PC-9 (cell line): ENCODE measurements at regions not wholly inside any gene's neighbourhood (a gene's known extent, or its start where the extent isn't known, plus 50 kb on each side); places are given as distances from the start of the nearest gene placed in this dataset.
"Not testable (repeated sequence)": the region's sequence is repeated elsewhere in the genome, so short reads cannot be mapped to it uniquely, and the experiment has no call there.

Experiments
- BruUV-seq: library from RNA; stranded (reverse); fragments of 400-500 nt; replicated peaks from 2 replicates; lab custom pipeline; 2021; lab: Mats Ljungman, UMichigan
- CTCF ChIA-PET: fragments of 300-600 bp; sonication (Branson Sonifier 250); formaldehyde crosslinking; loops from one replicate; lab custom pipeline; 2022; ENCODE audit warnings: antibody characterized with exemption; lab: Charles Lee
- POLR2A ChIA-PET: fragments of 300-600 bp; sonication (Branson Sonifier 250); formaldehyde crosslinking; loops from one replicate; lab custom pipeline; 2022; ENCODE audit warnings: antibody characterized with exemption; ENCODE audit not compliant: unreplicated experiment; lab: Charles Lee
- DNase-seq, 2 experiments: peaks; one replicate each; pipeline versions ENCODE4 v3.0.0 to v3.0.0-alpha.2; 2015 to 2022; ENCODE audit warnings: mixed read lengths in 1 of 2
- H2AFZ ChIP-seq: fragments of 200-600 bp; sonication (generic); 2 replicates; pipeline ENCODE4 v1.8.1; 2017; ENCODE audit warnings: antibody characterized with exemption
- H3F3A ChIP-seq: fragments of 200-600 bp; sonication (generic); 2 replicates; pipeline ENCODE4 v1.8.1; 2017; ENCODE audit warnings: antibody characterized with exemption, mild to moderate bottlenecking, low read depth; ENCODE audit not compliant: insufficient read depth
- H3K27ac ChIP-seq: fragments of 200-600 bp; sonication (generic); 2 replicates; pipeline ENCODE4 v1.6.1; 2016; ENCODE audit warnings: mixed run types
- H3K27me3 ChIP-seq: fragments of 200-600 bp; sonication (generic); 2 replicates; pipeline ENCODE4 v1.6.1; 2016; ENCODE audit warnings: low read depth, mixed run types; ENCODE audit not compliant: insufficient read depth
- H3K36me3 ChIP-seq: fragments of 200-600 bp; sonication (generic); 2 replicates; pipeline ENCODE4 v1.6.1; 2016; ENCODE audit warnings: low read depth, mixed run types
- H3K4me1 ChIP-seq: fragments of 200-600 bp; sonication (generic); replicated peaks from 2 replicates; pipeline ENCODE4 v1.6.1; 2016; ENCODE audit warnings: mixed run types; ENCODE audit not compliant: insufficient read depth
- H3K4me2 ChIP-seq: fragments of 200-600 bp; sonication (generic); 2 replicates; pipeline ENCODE4 v1.6.1; 2017; ENCODE audit warnings: mixed run types
- H3K4me3 ChIP-seq: fragments of 200-600 bp; sonication (generic); 2 replicates; pipeline ENCODE4 v1.6.1; 2016; ENCODE audit warnings: mixed run types
- H3K79me2 ChIP-seq: fragments of 200-600 bp; sonication (generic); 2 replicates; pipeline ENCODE4 v1.6.1; 2017; ENCODE audit warnings: low read depth, mixed run types
- H3K9me2 ChIP-seq: fragments of 200-600 bp; sonication (generic); 2 replicates; pipeline ENCODE4 v1.8.1; 2017; ENCODE audit warnings: mild to moderate bottlenecking; ENCODE audit not compliant: insufficient read depth
- H3K9me3 ChIP-seq: fragments of 200-600 bp; sonication (generic); 2 replicates; pipeline ENCODE4 v1.8.1; 2016; ENCODE audit warnings: low read depth; ENCODE audit not compliant: insufficient read depth
- H4K20me1 ChIP-seq: fragments of 200-600 bp; sonication (generic); 2 replicates; pipeline ENCODE4 v1.8.1; 2017; ENCODE audit not compliant: insufficient read depth
- EZH2 ChIP-seq: fragments of 200-600 bp; sonication (generic); IDR thresholded peaks from 2 replicates; pipeline ENCODE4 v1.8.0; 2017; ENCODE audit warnings: antibody characterized with exemption, low read depth
- intact Hi-C: fragments of 100-400 bp; cut with micrococcal nuclease; formaldehyde crosslinking; loops from one replicate; pipeline ENCODE4 v1.10.0; 2022; ENCODE audit not compliant: unreplicated experiment
- TF ChIP-seq, protein P1 (sequence below): fragments of 200-600 bp; sonication (generic); conservative IDR thresholded peaks from 2 replicates; pipeline ENCODE4 v1.6.1; 2017; ENCODE audit warnings: mixed run types, antibody characterized with exemption, mild to moderate bottlenecking, moderate library complexity

DNA sequence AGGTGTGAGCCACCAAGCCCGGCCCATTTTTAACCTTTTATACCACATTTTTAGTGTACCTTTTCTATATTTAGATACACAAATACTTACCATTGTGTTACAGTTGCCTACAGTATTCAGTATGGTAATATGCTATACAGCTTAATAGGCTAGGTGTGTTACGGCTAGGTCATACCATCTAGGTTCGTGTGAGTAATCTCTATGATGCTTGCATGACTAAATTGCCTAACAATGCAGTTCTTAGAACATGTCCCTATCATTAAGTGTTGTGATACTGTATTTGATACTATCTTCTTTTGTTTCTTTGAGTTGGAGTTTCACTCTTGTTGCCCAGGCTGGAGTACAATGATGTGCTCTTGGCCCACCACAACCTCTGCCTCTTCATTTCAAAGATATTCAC lies 387.7 kb upstream of the SASH1 start:
- Histone ChIP-seq H3K27ac (no peak overlapping the region), H3K79me2 (no peaks in the 10 kb centered on the region), H3K4me2 (no peak overlapping the region), H3K4me1 (no peaks in the 10 kb centered on the region), H3K4me3 (no peak overlapping the region), H4K20me1 (no peaks in the 10 kb centered on the region), H3F3A (no peaks in the 10 kb centered on the region), H3K9me2 (no peaks in the 10 kb centered on the region), H3K27me3 (no peaks in the 10 kb centered on the region), H2AFZ (no peak overlapping the region), H3K9me3 (no peaks in the 10 kb centered on the region; the same call in 1 of the 2 replicates), H3K36me3 (no peaks in the 10 kb centered on the region)
- no peak for DNase-seq
- ChIA-PET POLR2A (no interaction called here), CTCF (no interaction called here)
- BruUV-seq: no TSS peak
- intact Hi-C loops: no loop called here
- TF ChIP-seq, protein P1, sequence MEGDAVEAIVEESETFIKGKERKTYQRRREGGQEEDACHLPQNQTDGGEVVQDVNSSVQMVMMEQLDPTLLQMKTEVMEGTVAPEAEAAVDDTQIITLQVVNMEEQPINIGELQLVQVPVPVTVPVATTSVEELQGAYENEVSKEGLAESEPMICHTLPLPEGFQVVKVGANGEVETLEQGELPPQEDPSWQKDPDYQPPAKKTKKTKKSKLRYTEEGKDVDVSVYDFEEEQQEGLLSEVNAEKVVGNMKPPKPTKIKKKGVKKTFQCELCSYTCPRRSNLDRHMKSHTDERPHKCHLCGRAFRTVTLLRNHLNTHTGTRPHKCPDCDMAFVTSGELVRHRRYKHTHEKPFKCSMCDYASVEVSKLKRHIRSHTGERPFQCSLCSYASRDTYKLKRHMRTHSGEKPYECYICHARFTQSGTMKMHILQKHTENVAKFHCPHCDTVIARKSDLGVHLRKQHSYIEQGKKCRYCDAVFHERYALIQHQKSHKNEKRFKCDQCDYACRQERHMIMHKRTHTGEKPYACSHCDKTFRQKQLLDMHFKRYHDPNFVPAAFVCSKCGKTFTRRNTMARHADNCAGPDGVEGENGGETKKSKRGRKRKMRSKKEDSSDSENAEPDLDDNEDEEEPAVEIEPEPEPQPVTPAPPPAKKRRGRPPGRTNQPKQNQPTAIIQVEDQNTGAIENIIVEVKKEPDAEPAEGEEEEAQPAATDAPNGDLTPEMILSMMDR: no peak
- no peak for TF ChIP-seq EZH2

DNA sequence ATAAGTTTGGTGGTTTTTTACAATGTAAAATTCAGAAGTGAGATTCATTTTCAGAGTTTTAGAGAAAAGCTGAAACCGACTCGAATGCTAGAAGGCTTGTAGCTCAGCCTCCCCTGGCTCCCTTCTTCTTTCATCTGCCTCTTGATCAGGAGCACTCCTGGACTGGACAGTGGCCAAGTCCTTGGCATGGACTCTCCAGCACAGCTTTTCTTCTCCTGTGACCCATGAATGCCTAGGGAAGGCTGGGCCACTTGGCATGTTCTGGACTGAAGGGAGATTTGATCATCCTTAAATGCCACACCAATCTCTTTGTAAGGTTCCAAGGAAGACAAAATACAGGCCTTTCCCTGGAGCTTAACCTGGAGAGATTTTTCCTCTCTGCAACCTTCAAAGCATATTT lies 384.0 kb upstream of the SASH1 start:
- Histone ChIP-seq H3K4me1 (no peaks in the 10 kb centered on the region), H4K20me1 (no peaks in the 10 kb centered on the region), H3F3A (no peaks in the 10 kb centered on the region), H3K36me3 (no peaks in the 10 kb centered on the region), H3K4me3 (no peak overlapping the region), H3K9me2 (no peaks in the 10 kb centered on the region), H3K27me3 (no peaks in the 10 kb centered on the region), H3K9me3 (no peaks in the 10 kb centered on the region; the same call in 1 of the 2 replicates), H2AFZ (no peak overlapping the region), H3K79me2 (no peaks in the 10 kb centered on the region), H3K27ac (no peak overlapping the region), H3K4me2 (no peak overlapping the region)
- intact Hi-C loops: no loop called here
- CTCF ChIA-PET: no interaction called here
- no TSS peak for BruUV-seq
- TF ChIP-seq, protein P1: no peak
- TF ChIP-seq EZH2: no peak
- POLR2A ChIA-PET: no interaction called here
- no peak for DNase-seq

DNA sequence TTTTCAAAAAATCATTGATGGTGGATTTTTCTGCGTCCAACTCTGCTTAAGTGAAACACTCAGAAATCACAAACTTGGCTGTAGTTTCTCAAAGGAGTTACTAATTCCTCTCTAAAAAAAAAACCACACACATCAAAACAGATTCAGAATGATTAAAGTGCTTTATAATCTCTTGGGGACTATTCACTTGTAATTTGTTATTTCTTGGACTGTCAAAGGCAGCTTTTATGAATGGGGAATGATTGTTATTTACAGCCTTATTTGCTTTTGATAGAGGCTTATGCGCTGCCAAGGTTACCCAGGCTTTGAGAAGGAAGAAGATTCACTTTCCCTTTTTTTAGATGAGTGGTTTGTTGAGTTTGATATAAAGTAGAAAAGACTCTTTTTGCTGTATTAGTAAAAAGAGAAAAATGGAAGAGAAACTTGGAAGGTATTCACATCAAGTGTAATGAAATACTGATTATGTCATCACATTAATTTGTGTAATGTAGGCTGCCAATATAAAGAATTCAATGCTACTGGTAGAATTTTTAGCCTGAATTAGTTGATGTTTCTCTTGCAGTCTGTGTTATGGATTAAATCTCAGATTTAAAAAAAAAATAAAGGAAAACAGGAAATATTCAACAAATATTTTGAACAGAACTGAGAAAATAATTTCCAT lies 381.0 kb upstream of the SASH1 start:
- no peaks in the 10 kb centered on the region for H3K4me1 ChIP-seq
- H3K4me3 ChIP-seq: no peak overlapping the region
- BruUV-seq: no TSS peak
- H3K36me3 ChIP-seq: no peaks in the 10 kb centered on the region
- H3K79me2 ChIP-seq: no peaks in the 10 kb centered on the region
- H3K27me3 ChIP-seq: no peaks in the 10 kb centered on the region
- no peaks in the 10 kb centered on the region for H4K20me1 ChIP-seq
- intact Hi-C loops: no loop called here
- ChIA-PET POLR2A (no interaction called here), CTCF (no interaction called here)
- H3K9me3 ChIP-seq: no peaks in the 10 kb centered on the region
- no peaks in the 10 kb centered on the region for H3F3A ChIP-seq
- DNase-seq: no peak
- no peak overlapping the region for H3K27ac ChIP-seq
- TF ChIP-seq, protein P1: no peak
- TF ChIP-seq EZH2: no peak
- H3K4me2 ChIP-seq: no peak overlapping the region
- no peak overlapping the region for H2AFZ ChIP-seq
- H3K9me2 ChIP-seq: no peaks in the 10 kb centered on the region

DNA sequence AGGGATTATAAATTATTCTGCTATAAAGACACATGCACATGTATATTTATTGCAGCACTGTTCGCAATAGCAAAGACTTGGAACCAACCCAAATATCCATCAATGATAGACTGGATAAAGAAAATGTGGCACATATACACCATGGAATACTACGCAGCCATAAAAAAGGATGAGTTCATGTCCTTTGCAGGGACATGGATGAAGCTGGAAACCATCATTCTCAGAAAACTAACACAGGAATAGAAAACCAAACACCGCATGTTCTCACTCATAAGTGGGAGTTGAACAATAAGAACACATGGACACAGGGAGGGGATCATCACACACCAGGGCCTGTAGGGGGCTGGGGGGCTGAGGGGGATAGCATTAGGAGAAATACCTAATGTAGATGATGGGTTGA lies 377.2 kb upstream of the SASH1 start:
- POLR2A ChIA-PET: not testable (repeated sequence)

More for the DNA sequence above, 377.2 kb upstream of the SASH1 start:
- DNase-seq, H3K4me2 ChIP-seq, H2AFZ ChIP-seq, H3K36me3 ChIP-seq, BruUV-seq, H3F3A ChIP-seq, H3K27ac ChIP-seq, H4K20me1 ChIP-seq, CTCF ChIA-PET, H3K4me1 ChIP-seq, H3K9me3 ChIP-seq, H3K27me3 ChIP-seq, intact Hi-C loops, H3K9me2 ChIP-seq, H3K4me3 ChIP-seq, H3K79me2 ChIP-seq: not testable (repeated sequence)
